PC-3 (cell line): ENCODE measurements at regions not wholly inside any gene's neighbourhood (a gene's known extent, or its start where the extent isn't known, plus 50 kb on each side); places are given as distances from the start of the nearest gene placed in this dataset.

Experiments
- CTCF ChIP-seq: fragments of 300-600 bp; sonication (generic); conservative IDR thresholded peaks from 2 replicates; pipeline ENCODE4 v1.5.1; 2017; ENCODE audit warnings: antibody characterized with exemption, low read depth, mild to moderate bottlenecking, low read length
- EZH2 ChIP-seq: fragments of 300-600 bp; sonication (generic); IDR thresholded peaks from one replicate; pipeline ENCODE4 v1.6.1; 2017; ENCODE audit warnings: antibody characterized with exemption, mild to moderate bottlenecking, low read length; ENCODE audit not compliant: unreplicated experiment
- EZH2phosphoT487 ChIP-seq: fragments of 300-600 bp; sonication (generic); IDR thresholded peaks from 2 replicates; pipeline ENCODE4 v1.6.1; 2018; ENCODE audit warnings: mild to moderate bottlenecking, antibody characterized with exemption, low read length, borderline replicate concordance

DNA sequence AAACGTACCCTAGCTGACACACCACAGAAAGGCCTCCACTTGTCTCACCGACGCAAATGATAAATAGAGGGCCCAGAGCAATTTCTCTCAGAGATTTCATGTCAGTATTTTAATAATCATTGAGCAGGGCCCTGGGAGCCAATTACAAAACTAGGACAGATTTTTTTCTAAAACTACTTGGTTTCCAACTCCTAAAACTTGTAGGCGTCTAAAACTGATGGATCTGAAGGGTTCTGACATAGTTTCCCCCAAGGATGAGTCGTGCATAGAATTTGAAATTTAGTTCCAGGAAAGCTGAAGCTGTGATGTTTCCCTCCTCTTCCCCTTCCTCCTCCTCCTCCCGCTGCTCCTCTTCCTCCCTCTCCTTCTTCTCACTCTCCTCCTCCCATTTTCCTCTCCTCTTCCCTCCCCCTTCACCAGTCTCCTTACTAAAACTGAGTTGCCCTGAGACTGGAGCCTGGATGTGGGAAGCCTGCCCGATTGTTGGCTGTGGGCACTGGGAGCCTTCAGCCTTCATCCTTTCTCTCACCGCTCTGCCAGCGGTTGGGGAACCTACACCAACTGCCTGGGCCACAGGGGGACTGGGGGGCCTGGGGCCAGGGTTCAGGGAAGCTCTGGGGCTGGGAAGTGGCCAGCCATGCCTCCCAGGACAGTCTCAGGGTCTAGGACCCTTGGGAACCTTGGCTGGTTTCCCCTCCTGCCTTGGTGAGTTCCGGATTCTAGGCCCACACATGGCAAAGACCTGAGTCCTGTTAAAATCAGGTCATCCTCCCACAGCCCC is 73.9 kb upstream of the SLC6A11 start:
- TF ChIP-seq CTCF = no peak
- TF ChIP-seq EZH2phosphoT487 = no peak
- TF ChIP-seq EZH2 = no peak
